ENCODE measurements at regions not wholly inside any gene's neighbourhood (a gene's known extent, or its start where the extent isn't known, plus 50 kb on each side); places are given as distances from the start of the nearest gene placed in this dataset.

GRCh38 chr4:43990963-43991362, 457.6 kb downstream of the KCTD8 start:
- FAIRE-seq: no peak

GRCh38 chr4:43992552-43992951, 456.1 kb downstream of the KCTD8 start:
- FAIRE-seq: no peak

- FAIRE-seq: no peak
These were observed 455.3 kb downstream of the KCTD8 start for GRCh38 chr4:43993196-43993902.

- no peak for FAIRE-seq
These were observed 448.9 kb downstream of the KCTD8 start for GRCh38 chr4:43999669-44000068.

- no peak for FAIRE-seq
These were observed 446.2 kb downstream of the KCTD8 start for GRCh38 chr4:44002368-44002767.

- no peak for FAIRE-seq
These were observed 431.8 kb downstream of the KCTD8 start for GRCh38 chr4:44016570-44017421.

- no peak for FAIRE-seq
These were observed 431.2 kb downstream of the KCTD8 start for GRCh38 chr4:44017422-44017739.

- no peak for FAIRE-seq
These were observed 428.9 kb downstream of the KCTD8 start for GRCh38 chr4:44019721-44020120.

- FAIRE-seq: peak; percentile 84
These were observed 423.1 kb downstream of the KCTD8 start for GRCh38 chr4:44025376-44026020.

- no peak for FAIRE-seq
These were observed 409.8 kb downstream of the KCTD8 start for GRCh38 chr4:44038811-44039210.

GRCh38 chr4:44046491-44046890, 402.1 kb downstream of the KCTD8 start:
- no peak for FAIRE-seq

GRCh38 chr4:44056721-44057151, 391.9 kb downstream of the KCTD8 start:
- FAIRE-seq: no peak

GRCh38 chr4:44070843-44071242, 377.8 kb downstream of the KCTD8 start:
- FAIRE-seq: no peak

GRCh38 chr4:44071959-44072955, 376.4 kb downstream of the KCTD8 start:
- FAIRE-seq: no peak

GRCh38 chr4:44086753-44087152, 361.9 kb downstream of the KCTD8 start:
- FAIRE-seq: peak; percentile 59

- no peak for FAIRE-seq
These were observed 355.2 kb downstream of the KCTD8 start for GRCh38 chr4:44093390-44093789.

- FAIRE-seq: no peak
These were observed 349.6 kb downstream of the KCTD8 start for GRCh38 chr4:44098973-44099372.

GRCh38 chr4:44100456-44100855, 348.2 kb downstream of the KCTD8 start:
- no peak for FAIRE-seq

- no peak for FAIRE-seq
These were observed 329.5 kb downstream of the KCTD8 start for GRCh38 chr4:44118971-44119680.

GRCh38 chr4:44120646-44121045, 328.0 kb downstream of the KCTD8 start:
- no peak for FAIRE-seq

- FAIRE-seq: no peak
These were observed 327.4 kb downstream of the KCTD8 start for GRCh38 chr4:44121210-44121609.
